Tibial nerve (tissue), 4 donors: ENCODE measurements at regions not wholly inside any gene's neighbourhood (a gene's known extent, or its start where the extent isn't known, plus 50 kb on each side); places are given as distances from the start of the nearest gene placed in this dataset.

Experiments used
- CTCF ChIP-seq, 5 experiments: fragments of 200-600 bp in 3 of 5; fragments of 450-650 bp in 2 of 5; sonication (generic) in 3 of 5; IDR thresholded peaks; one replicate each; pipeline ENCODE4 v1.5.1; 2016 to 2019; ENCODE audit warnings: antibody characterized with exemption in 5 of 5, mild to moderate bottlenecking in 3 of 5, moderate library complexity in 2 of 5
- EP300 ChIP-seq, 2 donors: sonication (generic); formaldehyde crosslinking; IDR thresholded peaks; one replicate each; pipeline ENCODE4 v1.6.1; 2017; ENCODE audit warnings: antibody characterized with exemption in 2 of 2, mild to moderate bottlenecking in 1 of 2
- POLR2A ChIP-seq, 2 donors: fragments of 450-650 bp; IDR thresholded peaks; one replicate each; pipeline ENCODE4 v1.6.1; 2017; ENCODE audit warnings: antibody characterized with exemption in 2 of 2, mild to moderate bottlenecking in 2 of 2, moderate library complexity in 2 of 2

DNA sequence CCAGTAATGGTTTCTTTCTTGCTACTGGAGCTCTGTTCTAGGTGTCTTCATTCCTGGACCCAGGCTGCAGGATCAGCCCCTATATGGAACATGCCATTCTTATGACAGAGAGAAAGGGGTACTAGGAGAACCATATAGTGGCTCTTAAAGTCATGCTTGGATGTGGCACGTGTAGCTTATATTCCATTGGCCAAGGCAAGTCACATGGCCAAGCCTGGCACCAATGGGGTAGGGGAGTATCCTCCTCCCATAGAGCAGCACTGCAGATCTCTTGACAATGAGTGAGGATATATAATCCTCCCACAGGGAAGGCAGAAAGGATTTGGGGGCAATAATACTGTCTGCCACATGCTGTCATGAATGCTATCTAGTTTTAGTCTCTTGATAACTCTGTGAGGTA is 193.3 kb downstream of the PALM2AKAP2 start:
- no peak for TF ChIP-seq CTCF (IDR thresholded peaks at IDR 0.05)
- no peak for TF ChIP-seq POLR2A (IDR thresholded peaks at IDR 0.05)
- TF ChIP-seq EP300 (IDR thresholded peaks at IDR 0.05), result no peak
